K562 (cell line): ENCODE measurements at regions not wholly inside any gene's neighbourhood (a gene's known extent, or its start where the extent isn't known, plus 50 kb on each side); places are given as distances from the start of the nearest gene placed in this dataset.

Experiments
- ATAC-seq: fragments of 200-7000 bp; cut with Tn5 transposase; 3 replicates; pipeline ENCODE4 v1.9.1; 2020; ENCODE audit warnings: moderate library complexity
- BruUV-seq: library from RNA; stranded (reverse); fragments of 400-500 nt; replicated peaks from 2 replicates; lab custom pipeline; 2021; lab: Mats Ljungman, UMichigan
- CTCF ChIA-PET: fragments of 300-600 bp; formaldehyde crosslinking; extraction: SDS; loops from one replicate; lab custom pipeline; 2021; ENCODE audit warnings: low intra/inter-chr PET ratio; lab: Yijun Ruan, JAX
- POLR2A ChIA-PET: fragments of 300-600, 350-650 bp; sonication (Branson Sonifier 250); formaldehyde crosslinking; extraction: SDS; loops from one replicate; lab custom pipeline; 2021; ENCODE audit warnings: antibody characterized with exemption, inconsistent platforms; lab: Yijun Ruan, JAX
- DNase-seq, 4 experiments: peaks; one replicate each; pipeline versions ENCODE4 v3.0.0 to v3.0.0-alpha.2; 2011 to 2018; ENCODE audit warnings: low spot score in 3 of 4, mixed read lengths in 3 of 4; ENCODE audit errors: extremely low read depth in 1 of 4
- FAIRE-seq: peaks from 2 replicates; lab custom pipeline; 2011; peaks lifted over from hg19 to GRCh38; lab: Jason Lieb, UNC
- H2AFZ ChIP-seq: 2 replicates; pipeline ENCODE4 v1.6.0; 2011; ENCODE audit warnings: low read depth, low read length, control low read depth, inconsistent platforms
- H3K27ac ChIP-seq: fragments of 200-600 bp; 3 replicates; pipeline ENCODE4 v1.8.0; 2011; ENCODE audit warnings: low read depth, mild to moderate bottlenecking, control low read depth, inconsistent platforms, low read length, moderate library complexity, mixed read lengths; ENCODE audit errors: extremely low read depth
- H3K27me3 ChIP-seq, 2 experiments: fragments of 300-600 bp in 1 of 2; 2 replicates in 1 of 2; 3 replicates in 1 of 2; pipeline versions ENCODE4 v1.6.0 to v1.8.0; 2011; ENCODE audit warnings: inconsistent platforms in 2 of 2, low read length in 2 of 2, mild to moderate bottlenecking in 1 of 2, mixed read lengths in 1 of 2, moderate library complexity in 1 of 2; ENCODE audit not compliant: control insufficient read depth in 2 of 2, insufficient read depth in 2 of 2
- H3K36me3 ChIP-seq: fragments of 300-600 bp; 3 replicates; pipeline ENCODE4 v1.8.0; 2011; ENCODE audit warnings: mild to moderate bottlenecking, low read length, inconsistent platforms; ENCODE audit not compliant: control insufficient read depth, insufficient read depth
- H3K4me1 ChIP-seq, 2 experiments: fragments of 200-600 bp in 1 of 2; replicated peaks in 1 of 2; 2 replicates in 1 of 2; 3 replicates in 1 of 2; pipeline versions ENCODE4 v1.5.1 to v1.8.0; 2011; ENCODE audit warnings: inconsistent platforms in 2 of 2, low read length in 2 of 2, mild to moderate bottlenecking in 1 of 2, mixed read lengths in 1 of 2, moderate library complexity in 1 of 2; ENCODE audit not compliant: control insufficient read depth in 2 of 2, insufficient read depth in 2 of 2
- H3K4me2 ChIP-seq: 2 replicates; pipeline ENCODE4 v1.6.1; 2011; ENCODE audit warnings: low read length, control low read depth, inconsistent platforms, mixed read lengths; ENCODE audit not compliant: insufficient read depth
- H3K4me3 ChIP-seq: fragments of 200-600 bp; sonication (generic), shearing (Covaris generic); 2 replicates; pipeline ENCODE4 v1.5.1; 2016; ENCODE audit warnings: control low read depth, inconsistent platforms
- H3K79me2 ChIP-seq: fragments of 200-600 bp; 3 replicates; pipeline ENCODE4 v1.8.0; 2011; ENCODE audit warnings: low read length, inconsistent platforms; ENCODE audit not compliant: control insufficient read depth, insufficient read depth
- H3K9ac ChIP-seq, 2 experiments: 2 replicates each; pipeline versions ENCODE4 v1.6.0 to v1.6.1; 2011; ENCODE audit warnings: low read depth in 2 of 2, low read length in 2 of 2, control low read depth in 1 of 2, inconsistent platforms in 1 of 2, mild to moderate bottlenecking in 1 of 2, mixed read lengths in 1 of 2; ENCODE audit not compliant: insufficient read depth in 1 of 2
- H3K9me1 ChIP-seq: one replicate; pipeline ENCODE4 v1.6.0; 2011; ENCODE audit warnings: inconsistent platforms, mild to moderate bottlenecking, low read length, moderate library complexity; ENCODE audit not compliant: control insufficient read depth, insufficient read depth
- H3K9me3 ChIP-seq: replicated peaks from 2 replicates; pipeline ENCODE4 v1.5.1; 2011; ENCODE audit warnings: low read depth, low read length, inconsistent platforms; ENCODE audit not compliant: control insufficient read depth, insufficient read depth
- H4K20me1 ChIP-seq: replicated peaks from 2 replicates; pipeline ENCODE4 v1.6.1; 2011; ENCODE audit warnings: low read length, inconsistent platforms, mixed read lengths; ENCODE audit not compliant: control insufficient read depth, insufficient read depth
- BHLHE40 ChIP-seq: IDR thresholded peaks from 2 replicates; pipeline ENCODE4 v1.6.1; 2011; ENCODE audit warnings: low read length, improper control_type of control experiment
- CC2D1A ChIP-seq: fragments of 450-650 bp; IDR thresholded peaks from 2 replicates; pipeline ENCODE4 v1.6.1; 2017; ENCODE audit warnings: mild to moderate bottlenecking
- CREB3L1 ChIP-seq: fragments of 450-650 bp; IDR thresholded peaks from 2 replicates; pipeline ENCODE4 v1.6.1; 2014; ENCODE audit warnings: low read depth, mild to moderate bottlenecking, moderate library complexity, borderline replicate concordance
- CTCF ChIP-seq, 3 experiments: IDR thresholded peaks in 2 of 3; conservative IDR thresholded peaks in 1 of 3; 2 replicates each; pipeline ENCODE4 v1.5.1; 2011 to 2012; ENCODE audit warnings: low read length in 3 of 3, mild to moderate bottlenecking in 3 of 3, control low read depth in 2 of 3, improper control_type of control experiment in 1 of 3, inconsistent platforms in 1 of 3, low read depth in 1 of 3, mixed read lengths in 1 of 3, moderate library complexity in 1 of 3; ENCODE audit not compliant: insufficient read depth in 2 of 3
- ELK1 ChIP-seq: sonication (generic); formaldehyde crosslinking; IDR thresholded peaks from 2 replicates; pipeline ENCODE4 v1.8.1; 2022; ENCODE audit warnings: missing genetic modification reagents
- EP300 ChIP-seq: IDR thresholded peaks from 2 replicates; pipeline ENCODE4 v1.6.1; 2012; ENCODE audit warnings: low read length, improper control_type of control experiment
- EWSR1 ChIP-seq: fragments of 450-650 bp; IDR thresholded peaks from 2 replicates; pipeline ENCODE4 v1.6.1; 2018; ENCODE audit warnings: borderline replicate concordance, mild to moderate bottlenecking, low read depth, moderate library complexity; ENCODE audit not compliant: partially characterized antibody
- HNRNPUL1 ChIP-seq: fragments of 200-400 bp; formaldehyde crosslinking; IDR thresholded peaks from 2 replicates; pipeline ENCODE4 v1.6.1; 2017; ENCODE audit warnings: low read length
- NONO ChIP-seq, 2 experiments: fragments of 200-400 bp in 1 of 2; fragments of 450-650 bp in 1 of 2; formaldehyde crosslinking in 1 of 2; IDR thresholded peaks; 2 replicates each; pipeline ENCODE4 v1.6.1; 2017; ENCODE audit warnings: low read depth in 2 of 2, mild to moderate bottlenecking in 2 of 2, moderate library complexity in 2 of 2, low read length in 1 of 2
- PRPF4 ChIP-seq: fragments of 200-400 bp; formaldehyde crosslinking; IDR thresholded peaks from one replicate; pipeline ENCODE4 v1.6.1; 2017; ENCODE audit warnings: low read length, low read depth, mild to moderate bottlenecking; ENCODE audit not compliant: insufficient read depth, poor library complexity, severe bottlenecking
- RAD21 ChIP-seq, 2 experiments: fragments of 250-450 bp in 1 of 2; fragments of 450-650 bp in 1 of 2; sonication (Bioruptor Pico) in 1 of 2; formaldehyde crosslinking in 1 of 2; IDR thresholded peaks in 1 of 2; conservative IDR thresholded peaks in 1 of 2; 2 replicates each; pipeline versions ENCODE4 v1.4.0 to v1.8.0; 2020 to 2022; ENCODE audit warnings: mild to moderate bottlenecking in 2 of 2, moderate library complexity in 1 of 2
- TCF7 ChIP-seq: sonication (generic); IDR thresholded peaks from 2 replicates; pipeline ENCODE4 v1.6.1; 2016; ENCODE audit warnings: antibody characterized with exemption, borderline replicate concordance
- ZC3H4 ChIP-seq: sonication (generic); formaldehyde crosslinking; IDR thresholded peaks from 2 replicates; pipeline ENCODE4 v1.9.0; 2021; ENCODE audit warnings: missing genetic modification reagents, borderline replicate concordance
- WGBS: fragments of 100-300 bp; shearing (Covaris generic); methylation state at CpG from one replicate; pipeline ENCODE4 v1.1.6; 2016; ENCODE audit warnings: low coverage, mixed read lengths; ENCODE audit not compliant: insufficient coverage; ENCODE audit errors: missing lambda C conversion rate; 5-methylcytosine and 5-hydroxymethylcytosine counted together
- in situ Hi-C: fragments of 300-500 bp; cut with MboI; formaldehyde crosslinking; loops from 4 replicates; pipeline ENCODE4 v1.15.0; 2018; ENCODE audit warnings: inconsistent platforms, mixed read lengths
- intact Hi-C: fragments of 100-400 bp; cut with micrococcal nuclease; formaldehyde crosslinking; loops from 2 replicates; pipeline ENCODE4 v1.14.2; 2022
- TF ChIP-seq, protein P1 (sequence below): fragments of 450-650 bp; IDR thresholded peaks from 2 replicates; pipeline ENCODE4 v1.7.0; 2016; ENCODE audit warnings: borderline replicate concordance

GRCh38 chr3:107452436-107452835, 70.3 kb upstream of the BBX start (continued):
- TF ChIP-seq PRPF4 (no peak), TCF7 (no peak), EP300 (no peak), EWSR1 (no peak), CC2D1A (no peak), HNRNPUL1 (no peak), CREB3L1 (no peak)

DNA sequence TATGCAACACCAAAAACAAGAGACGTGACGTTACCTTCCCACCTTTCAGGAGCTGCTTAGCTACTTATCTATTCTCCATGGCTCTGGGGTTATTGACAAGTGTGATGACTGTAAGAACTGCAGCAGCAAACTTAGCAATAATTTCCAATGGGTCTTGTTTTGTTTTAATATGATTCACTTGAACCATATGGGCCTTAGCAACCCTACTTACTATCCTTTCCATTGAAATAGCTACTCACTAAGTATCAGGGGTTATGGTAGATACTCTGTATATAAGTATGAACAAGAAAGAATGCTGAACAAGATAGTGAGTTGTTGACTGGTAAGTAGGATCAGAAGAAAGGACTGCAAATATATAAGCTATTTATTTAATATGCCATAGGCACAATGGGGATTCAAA, 69.3 kb upstream of the BBX start:
- DNase-seq (no peak), FAIRE-seq (no peak), ATAC-seq (no peak)
- Histone ChIP-seq H2AFZ (no peak overlapping the region), H3K27ac (no peak overlapping the region), H3K79me2 (no peaks in the 10 kb centered on the region), H3K9ac (no peak overlapping the region), H3K9me1 (no peaks in the 10 kb centered on the region), H3K4me1 (no peaks in the 10 kb centered on the region), H3K27me3 (no peaks in the 10 kb centered on the region; a peak in 1 of 5 replicates), H4K20me1 (no peaks in the 10 kb centered on the region), H3K36me3 (no peaks in the 10 kb centered on the region), H3K4me3 (no peak overlapping the region), H3K9me3 (no peaks in the 10 kb centered on the region), H3K4me2 (no peak overlapping the region)
- 0% methylated on average over 2 of the region's 2 CpGs for WGBS
- intact Hi-C loops (no loop called here), in situ Hi-C loops (no loop called here)
- CTCF ChIA-PET: no interaction called here
- no TSS peak for BruUV-seq
- POLR2A ChIA-PET: interaction anchor here (1.2 kb wide), 1 partner anchor 10 kb away, joined by 4 read pairs; no protein-coding TSS in a partner anchor
- no peak for TF ChIP-seq CTCF (IDR thresholded peaks at IDR 0.05 in 2 of 3, conservative IDR thresholded peaks at IDR 0.05 in 1 of 3; ENCODE audit: insufficient read depth in 2 of 3, low read depth in 1 of 3, low read length in 3 of 3)
- TF ChIP-seq BHLHE40: no peak
- TF ChIP-seq, protein P1, sequence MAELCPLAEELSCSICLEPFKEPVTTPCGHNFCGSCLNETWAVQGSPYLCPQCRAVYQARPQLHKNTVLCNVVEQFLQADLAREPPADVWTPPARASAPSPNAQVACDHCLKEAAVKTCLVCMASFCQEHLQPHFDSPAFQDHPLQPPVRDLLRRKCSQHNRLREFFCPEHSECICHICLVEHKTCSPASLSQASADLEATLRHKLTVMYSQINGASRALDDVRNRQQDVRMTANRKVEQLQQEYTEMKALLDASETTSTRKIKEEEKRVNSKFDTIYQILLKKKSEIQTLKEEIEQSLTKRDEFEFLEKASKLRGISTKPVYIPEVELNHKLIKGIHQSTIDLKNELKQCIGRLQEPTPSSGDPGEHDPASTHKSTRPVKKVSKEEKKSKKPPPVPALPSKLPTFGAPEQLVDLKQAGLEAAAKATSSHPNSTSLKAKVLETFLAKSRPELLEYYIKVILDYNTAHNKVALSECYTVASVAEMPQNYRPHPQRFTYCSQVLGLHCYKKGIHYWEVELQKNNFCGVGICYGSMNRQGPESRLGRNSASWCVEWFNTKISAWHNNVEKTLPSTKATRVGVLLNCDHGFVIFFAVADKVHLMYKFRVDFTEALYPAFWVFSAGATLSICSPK: no peak
- no peak for TF ChIP-seq RAD21 (CRISPR knock-in tag; conservative IDR thresholded peaks at IDR 0.05 in 1 of 2, IDR thresholded peaks at IDR 0.05 in 1 of 2)
- no peak for TF ChIP-seq ZC3H4 (CRISPR knock-in tag)
- TF ChIP-seq ELK1 (CRISPR knock-in tag): no peak
- TF ChIP-seq NONO (IDR thresholded peaks at IDR 0.05; ENCODE audit: low read depth in 2 of 2, low read length in 1 of 2): no peak
